Naive thymus-derived CD8-positive, alpha-beta T cell (primary cell): ENCODE measurements at regions not wholly inside any gene's neighbourhood (a gene's known extent, or its start where the extent isn't known, plus 50 kb on each side); places are given as distances from the start of the nearest gene placed in this dataset.
"Not testable (repeated sequence)": the region's sequence is repeated elsewhere in the genome, so short reads cannot be mapped to it uniquely, and the experiment has no call there.

Experiments used
- ATAC-seq, 2 donors: fragments of 150-1000 bp; cut with Tn5 transposase in 1 of 2; sonication (Bioruptor Pico), chemical (Tn5 transposase) in 1 of 2; 1 replicate in 1 of 2; 2 replicates in 1 of 2; pipeline ENCODE4 v1.10.0; 2021; ENCODE audit warnings: mild to moderate bottlenecking in 2 of 2, moderate library complexity in 2 of 2
- POLR2A ChIA-PET: fragments of 350-600 bp; sonication (Branson Sonifier 250); formaldehyde crosslinking; loops from one replicate; lab custom pipeline; 2021; ENCODE audit warnings: antibody characterized with exemption; lab: Charles Lee
- DNase-seq, 10 donors: peaks; one replicate each; pipeline versions ENCODE4 v3.0.0 to v3.0.0-alpha.2; 2020 to 2022
- H3K27ac Mint-ChIP-seq, 10 donors: one replicate each; pipeline ENCODE4 v1.8.0; 2020 to 2022; ENCODE audit warnings: mild to moderate bottlenecking in 10 of 10, mixed read lengths in 10 of 10, moderate library complexity in 4 of 10, inconsistent platforms in 1 of 10
- H3K27me3 Mint-ChIP-seq, 5 donors: one replicate each; pipeline ENCODE4 v1.8.0; 2021 to 2022; ENCODE audit warnings: mixed read lengths in 5 of 5
- H3K36me3 Mint-ChIP-seq, 3 donors: one replicate each; pipeline ENCODE4 v1.8.0; 2020 to 2022; ENCODE audit warnings: mixed read lengths in 3 of 3, mild to moderate bottlenecking in 2 of 3, inconsistent platforms in 1 of 3
- H3K4me1 Mint-ChIP-seq, 4 donors: one replicate each; pipeline ENCODE4 v1.8.0; 2021 to 2022; ENCODE audit warnings: mixed read lengths in 4 of 4
- H3K4me3 Mint-ChIP-seq, 10 donors: one replicate each; pipeline ENCODE4 v1.8.0; 2020 to 2022; ENCODE audit warnings: mild to moderate bottlenecking in 10 of 10, mixed read lengths in 10 of 10, moderate library complexity in 6 of 10, inconsistent platforms in 1 of 10
- H3K9me3 Mint-ChIP-seq, 9 donors: one replicate each; pipeline ENCODE4 v1.8.0; 2020 to 2022; ENCODE audit warnings: mixed read lengths in 9 of 9, mild to moderate bottlenecking in 3 of 9, inconsistent platforms in 1 of 9, moderate library complexity in 1 of 9

GRCh38 chr1:87398641-87399040, 70.0 kb downstream of the LMO4 start:
- H3K27me3 Mint-ChIP-seq, result no peaks in the 10 kb centered on the region
- ATAC-seq (no peak), DNase-seq (no peak)
- POLR2A ChIA-PET, result no interaction called here
- H3K27ac Mint-ChIP-seq, result peak overlapping the region in 1 of 10 donors; percentile 63
- no peak overlapping the region for H3K4me3 Mint-ChIP-seq
- peaks cover 0 to 2% (median 0%) of the 10 kb centered on the region in 4 donors for H3K4me1 Mint-ChIP-seq
- no peaks in the 10 kb centered on the region for H3K9me3 Mint-ChIP-seq
- no peaks in the 10 kb centered on the region for H3K36me3 Mint-ChIP-seq

GRCh38 chr1:87399264-87399663, 70.6 kb downstream of the LMO4 start:
- peak overlapping the region in 1 of 10 donors; percentile 63 for H3K27ac Mint-ChIP-seq
- no peaks in the 10 kb centered on the region for H3K27me3 Mint-ChIP-seq
- POLR2A ChIA-PET, result no interaction called here
- no peaks in the 10 kb centered on the region for H3K36me3 Mint-ChIP-seq
- peaks cover 2 to 8% (median 4%) of the 10 kb centered on the region in 4 donors for H3K4me1 Mint-ChIP-seq
- H3K9me3 Mint-ChIP-seq, result no peaks in the 10 kb centered on the region
- H3K4me3 Mint-ChIP-seq, result no peak overlapping the region
- ATAC-seq, result no peak
- no peak for DNase-seq

- Mint-ChIP-seq H3K9me3 (no peaks in the 10 kb centered on the region), H3K27me3 (no peaks in the 10 kb centered on the region), H3K27ac (no peak overlapping the region), H3K4me1 (peaks cover 6 to 12% (median 8%) of the 10 kb centered on the region in 4 donors), H3K36me3 (no peaks in the 10 kb centered on the region), H3K4me3 (no peak overlapping the region)
- POLR2A ChIA-PET, result no interaction called here
- DNase-seq, result no peak
- ATAC-seq, result no peak
Measured at GRCh38 chr1:87399701-87400100, 71.0 kb downstream of the LMO4 start.

GRCh38 chr1:87400813-87401212, 72.1 kb downstream of the LMO4 start:
- Mint-ChIP-seq H3K4me3 (no peak overlapping the region), H3K36me3 (no peaks in the 10 kb centered on the region), H3K27me3 (no peaks in the 10 kb centered on the region), H3K9me3 (no peaks in the 10 kb centered on the region), H3K4me1 (peaks cover 8 to 12% (median 9%) of the 10 kb centered on the region in 4 donors), H3K27ac (no peak overlapping the region)
- DNase-seq (no peak), ATAC-seq (no peak)
- POLR2A ChIA-PET, result no interaction called here

- no peak for ATAC-seq
- Mint-ChIP-seq H3K36me3 (no peaks in the 10 kb centered on the region), H3K4me1 (peaks cover 8 to 17% (median 9%) of the 10 kb centered on the region in 4 donors)
Measured at GRCh38 chr1:87402241-87403002, 73.7 kb downstream of the LMO4 start.

GRCh38 chr1:87403061-87403820, 74.6 kb downstream of the LMO4 start:
- ATAC-seq, result no peak
- no peaks in the 10 kb centered on the region for H3K9me3 Mint-ChIP-seq
- H3K36me3 Mint-ChIP-seq, result no peaks in the 10 kb centered on the region
- POLR2A ChIA-PET, result no interaction called here
- H3K27ac Mint-ChIP-seq, result no peak overlapping the region
- DNase-seq, result no peak
- peaks cover 8 to 17% (median 9%) of the 10 kb centered on the region in 4 donors for H3K4me1 Mint-ChIP-seq
- no peaks in the 10 kb centered on the region for H3K27me3 Mint-ChIP-seq
- no peak overlapping the region for H3K4me3 Mint-ChIP-seq

More at GRCh38 chr1:87402241-87403002, 73.7 kb downstream of the LMO4 start:
- H3K27ac Mint-ChIP-seq, result no peak overlapping the region
- POLR2A ChIA-PET, result no interaction called here
- H3K4me3 Mint-ChIP-seq, result no peak overlapping the region
- no peaks in the 10 kb centered on the region for H3K27me3 Mint-ChIP-seq
- H3K9me3 Mint-ChIP-seq, result no peaks in the 10 kb centered on the region
- DNase-seq, result no peak

GRCh38 chr1:87404296-87404695, 75.6 kb downstream of the LMO4 start:
- no peaks in the 10 kb centered on the region for H3K27me3 Mint-ChIP-seq
- H3K27ac Mint-ChIP-seq, result peak overlapping the region in 1 of 10 donors; percentile 13

GRCh38 chr1:87408665-87409248, 80.1 kb downstream of the LMO4 start:
- peaks cover 8 to 14% (median 9%) of the 10 kb centered on the region in 4 donors for H3K4me1 Mint-ChIP-seq
- H3K9me3 Mint-ChIP-seq, result no peaks in the 10 kb centered on the region
- POLR2A ChIA-PET, result no interaction called here
- DNase-seq (no peak), ATAC-seq (no peak)
- H3K27ac Mint-ChIP-seq, result no peak overlapping the region
- no peaks in the 10 kb centered on the region for H3K27me3 Mint-ChIP-seq
- no peak overlapping the region for H3K4me3 Mint-ChIP-seq
- no peaks in the 10 kb centered on the region for H3K36me3 Mint-ChIP-seq

More at GRCh38 chr1:87404296-87404695, 75.6 kb downstream of the LMO4 start:
- DNase-seq (peak in 3 of 10 donors; percentile 2 to 9 (median 6)), ATAC-seq (peak; percentile 14 to 60)
- Mint-ChIP-seq H3K4me3 (no peak overlapping the region), H3K9me3 (no peaks in the 10 kb centered on the region), H3K4me1 (peaks cover 8 to 17% (median 9%) of the 10 kb centered on the region in 4 donors), H3K36me3 (no peaks in the 10 kb centered on the region)
- POLR2A ChIA-PET, result no interaction called here

- DNase-seq, result no peak
- Mint-ChIP-seq H3K27me3 (peaks cover 0 to 4% (median 0%) of the 10 kb centered on the region in 5 donors), H3K27ac (no peak overlapping the region), H3K9me3 (peaks cover 0 to 10% (median 0%) of the 10 kb centered on the region in 9 donors), H3K4me3 (no peak overlapping the region), H3K4me1 (peaks cover 0 to 5% (median 0%) of the 10 kb centered on the region in 4 donors), H3K36me3 (peaks cover 0 to 7% (median 3%) of the 10 kb centered on the region in 3 donors)
- no peak for ATAC-seq
- POLR2A ChIA-PET, result no interaction called here
Measured at GRCh38 chr1:87410776-87411480, 82.2 kb downstream of the LMO4 start.

GRCh38 chr1:87413846-87414245, 85.2 kb downstream of the LMO4 start:
- H3K4me1 Mint-ChIP-seq, H3K27me3 Mint-ChIP-seq, H3K4me3 Mint-ChIP-seq, H3K36me3 Mint-ChIP-seq, DNase-seq, POLR2A ChIA-PET, ATAC-seq, H3K27ac Mint-ChIP-seq: not testable (repeated sequence)
- H3K9me3 Mint-ChIP-seq, result peaks cover 0 to 10% (median 0%) of the 10 kb centered on the region in 9 donors

- H3K27ac Mint-ChIP-seq, result no peak overlapping the region
- POLR2A ChIA-PET, result no interaction called here
- no peak for ATAC-seq
- peaks cover 0 to 21% (median 0%) of the 10 kb centered on the region in 9 donors for H3K9me3 Mint-ChIP-seq
- no peak overlapping the region for H3K4me3 Mint-ChIP-seq
- no peak for DNase-seq
- H3K36me3 Mint-ChIP-seq, result peaks cover 0 to 7% (median 5%) of the 10 kb centered on the region in 3 donors
- H3K27me3 Mint-ChIP-seq, result peaks cover 0 to 7% (median 4%) of the 10 kb centered on the region in 5 donors
- no peaks in the 10 kb centered on the region for H3K4me1 Mint-ChIP-seq
Measured at GRCh38 chr1:87418048-87418447, 89.4 kb downstream of the LMO4 start.

GRCh38 chr1:87421809-87422208, 93.1 kb downstream of the LMO4 start:
- peaks cover 0 to 11% (median 0%) of the 10 kb centered on the region in 9 donors for H3K9me3 Mint-ChIP-seq
- peaks cover 0 to 4% (median 4%) of the 10 kb centered on the region in 5 donors for H3K27me3 Mint-ChIP-seq
- DNase-seq, result no peak
- no peak overlapping the region for H3K4me3 Mint-ChIP-seq
- no peak overlapping the region for H3K27ac Mint-ChIP-seq
- no peak for ATAC-seq
- no peaks in the 10 kb centered on the region for H3K4me1 Mint-ChIP-seq
- POLR2A ChIA-PET, result no interaction called here
- H3K36me3 Mint-ChIP-seq, result peaks cover 0 to 2% (median 0%) of the 10 kb centered on the region in 3 donors
